ENCODE measurements at regions not wholly inside any gene's neighbourhood (a gene's known extent, or its start where the extent isn't known, plus 50 kb on each side); places are given as distances from the start of the nearest gene placed in this dataset.

- no peak for TF ChIP-seq EP300 (IDR thresholded peaks at IDR 0.05)
- TF ChIP-seq CTCF (IDR thresholded peaks at IDR 0.05): no peak
- no peak for TF ChIP-seq POLR2A (IDR thresholded peaks at IDR 0.05)
- Histone ChIP-seq H3K9me3 (no peaks in the 10 kb centered on the region), H3K4me3 (no peak overlapping the region), H3K27ac (no peak overlapping the region), H3K27me3 (no peaks in the 10 kb centered on the region), H3K4me1 (ENCODE audit: insufficient read depth) (no peaks in the 10 kb centered on the region), H3K36me3 (no peaks in the 10 kb centered on the region)
- intact Hi-C loops (cut with DNase I): no loop called here
- no peak for DNase-seq
Measured at GRCh38 chr18:44521668-44522022, 159.0 kb upstream of the SETBP1 start.

- Histone ChIP-seq H3K9me3 (no peaks in the 10 kb centered on the region), H3K4me3 (no peak overlapping the region), H3K4me1 (ENCODE audit: insufficient read depth) (no peaks in the 10 kb centered on the region), H3K27ac (no peak overlapping the region), H3K27me3 (no peaks in the 10 kb centered on the region), H3K36me3 (no peaks in the 10 kb centered on the region)
- no peak for DNase-seq
- TF ChIP-seq EP300 (IDR thresholded peaks at IDR 0.05): no peak
- no peak for TF ChIP-seq CTCF (IDR thresholded peaks at IDR 0.05)
- no peak for TF ChIP-seq POLR2A (IDR thresholded peaks at IDR 0.05)
- intact Hi-C loops (cut with DNase I): no loop called here
Measured at GRCh38 chr18:44526705-44527415, 153.8 kb upstream of the SETBP1 start.

- Histone ChIP-seq H3K27me3 (no peaks in the 10 kb centered on the region), H3K4me3 (no peak overlapping the region), H3K4me1 (ENCODE audit: insufficient read depth) (peaks cover 4% of the 10 kb centered on the region), H3K9me3 (no peaks in the 10 kb centered on the region), H3K36me3 (no peaks in the 10 kb centered on the region), H3K27ac (no peak overlapping the region)
- intact Hi-C loops (cut with DNase I): no loop called here
- TF ChIP-seq CTCF (IDR thresholded peaks at IDR 0.05) (no peak), EP300 (IDR thresholded peaks at IDR 0.05) (no peak), POLR2A (IDR thresholded peaks at IDR 0.05) (no peak)
- 95 to 99% (median 98%) methylated on average over 2 of the region's 2 CpGs for WGBS, 3 donors
- DNase-seq: no peak
Measured at GRCh38 chr18:44533071-44533470, 147.6 kb upstream of the SETBP1 start.

- Histone ChIP-seq H3K4me3 (no peak overlapping the region), H3K36me3 (no peaks in the 10 kb centered on the region), H3K4me1 (ENCODE audit: insufficient read depth) (peaks cover 4% of the 10 kb centered on the region), H3K27me3 (no peaks in the 10 kb centered on the region), H3K9me3 (no peaks in the 10 kb centered on the region), H3K27ac (no peak overlapping the region)
- intact Hi-C loops (cut with DNase I): no loop called here
- 5 to 10% (median 8%) methylated on average over 1 of the region's 1 CpG for WGBS, 3 donors
- no peak for DNase-seq
- no peak for TF ChIP-seq POLR2A (IDR thresholded peaks at IDR 0.05)
- no peak for TF ChIP-seq CTCF (IDR thresholded peaks at IDR 0.05)
- no peak for TF ChIP-seq EP300 (IDR thresholded peaks at IDR 0.05)
Measured at GRCh38 chr18:44536046-44536445, 144.6 kb upstream of the SETBP1 start.
